ENCODE measurements at regions not wholly inside any gene's neighbourhood (a gene's known extent, or its start where the extent isn't known, plus 50 kb on each side); places are given as distances from the start of the nearest gene placed in this dataset.

DNA sequence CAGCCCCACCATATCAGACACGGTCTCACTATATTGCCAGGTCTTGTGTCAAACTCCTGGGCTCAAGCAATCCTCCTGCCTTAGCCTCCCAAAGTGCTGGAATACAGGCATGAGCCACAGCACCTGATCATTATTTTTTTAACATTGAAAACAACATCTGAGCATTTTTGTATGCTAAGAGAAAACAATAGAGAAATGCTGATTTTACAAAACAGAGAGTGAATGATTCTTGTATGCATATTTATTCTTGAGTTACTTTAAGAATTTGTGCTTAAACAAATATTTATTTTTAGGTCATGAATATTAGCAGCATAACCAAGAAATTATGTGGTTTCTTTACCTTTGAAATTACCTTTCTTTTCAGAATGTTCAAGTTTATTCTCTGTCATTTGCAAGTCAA lies 81.8 kb upstream of the KITLG start:
- no peak for DNase-seq (ENCODE audit: low read depth in 2 of 3, low spot score in 2 of 3)

DNA sequence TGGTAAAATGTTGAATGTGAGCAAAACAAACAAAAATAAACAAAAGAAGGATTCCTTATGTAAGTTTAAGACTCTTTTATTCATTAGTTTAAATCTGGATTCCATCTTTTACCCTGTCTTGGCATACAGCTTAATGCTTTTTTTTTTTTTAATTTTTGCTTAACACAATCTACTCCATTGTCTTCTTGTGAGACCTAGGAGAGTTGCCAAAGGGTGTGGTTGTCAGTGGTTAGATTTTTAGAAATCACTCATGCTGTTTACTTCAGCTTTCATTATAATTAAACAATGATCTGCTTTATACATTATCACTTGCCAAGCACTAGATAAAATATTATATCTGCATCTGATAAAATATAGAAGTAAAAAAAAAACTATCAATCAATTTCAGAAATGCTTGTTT lies 77.7 kb upstream of the KITLG start:
- DNase-seq (ENCODE audit: low read depth in 2 of 3, low spot score in 2 of 3), result no peak

DNA sequence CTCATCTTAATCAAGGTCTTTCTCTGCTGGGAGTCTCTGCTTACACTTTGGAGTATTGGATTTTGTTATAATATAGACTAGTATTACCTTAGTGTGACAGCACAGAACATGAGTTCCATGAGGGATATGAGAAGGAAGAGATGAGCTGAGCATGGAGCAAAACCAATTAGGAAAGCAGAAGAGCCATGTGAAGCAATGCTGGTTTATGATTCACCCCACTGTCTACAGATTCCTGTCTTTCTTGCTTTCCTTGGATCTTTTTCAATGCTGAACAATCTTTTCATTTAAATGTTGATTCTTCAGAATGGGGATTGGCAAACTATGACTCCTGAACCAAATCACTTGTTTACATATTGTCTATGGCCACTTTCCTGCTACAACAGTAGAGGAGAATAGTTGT lies 70.4 kb upstream of the KITLG start:
- DNase-seq (ENCODE audit: low read depth in 2 of 3, low spot score in 2 of 3), result no peak

DNA sequence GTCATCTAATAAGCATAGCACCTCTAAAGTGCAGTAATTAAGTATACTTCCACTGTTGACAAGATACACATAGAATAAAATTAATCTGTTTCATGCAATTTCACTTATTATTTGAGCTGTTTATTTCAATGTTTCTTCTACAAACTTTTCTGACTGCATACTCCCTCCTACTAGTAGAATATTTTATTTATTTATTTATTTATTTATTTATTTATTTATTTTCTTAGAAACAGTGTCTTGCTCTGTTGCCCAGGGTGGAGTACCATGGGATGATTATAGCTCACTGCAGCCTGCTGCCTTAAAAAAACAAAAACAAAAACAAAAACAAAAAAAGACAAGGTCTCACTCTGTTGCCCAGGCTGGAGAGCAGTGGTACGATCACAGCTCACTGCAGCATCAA lies 68.4 kb upstream of the KITLG start:
- no peak for DNase-seq (ENCODE audit: low read depth in 2 of 3, low spot score in 2 of 3)

DNA sequence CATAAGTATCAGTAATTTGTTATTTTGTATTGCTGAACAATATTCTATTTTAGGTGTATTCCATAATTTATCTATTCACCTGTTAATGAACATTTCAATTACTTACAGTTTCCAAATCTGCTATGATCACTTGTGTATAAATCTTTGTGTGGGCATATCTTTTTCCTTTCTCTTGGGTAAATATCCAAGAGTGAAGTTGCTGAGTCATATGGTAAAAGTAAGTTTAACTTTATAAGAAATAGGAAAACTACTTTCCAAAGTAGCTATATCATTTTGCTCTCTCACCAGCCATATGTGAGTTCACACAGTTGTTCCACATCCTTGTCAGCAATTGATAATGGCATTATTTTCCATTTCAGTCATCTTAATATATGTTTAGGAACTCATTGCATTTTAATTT lies 66.6 kb upstream of the KITLG start:
- DNase-seq (ENCODE audit: low read depth in 2 of 3, low spot score in 2 of 3), result no peak

DNA sequence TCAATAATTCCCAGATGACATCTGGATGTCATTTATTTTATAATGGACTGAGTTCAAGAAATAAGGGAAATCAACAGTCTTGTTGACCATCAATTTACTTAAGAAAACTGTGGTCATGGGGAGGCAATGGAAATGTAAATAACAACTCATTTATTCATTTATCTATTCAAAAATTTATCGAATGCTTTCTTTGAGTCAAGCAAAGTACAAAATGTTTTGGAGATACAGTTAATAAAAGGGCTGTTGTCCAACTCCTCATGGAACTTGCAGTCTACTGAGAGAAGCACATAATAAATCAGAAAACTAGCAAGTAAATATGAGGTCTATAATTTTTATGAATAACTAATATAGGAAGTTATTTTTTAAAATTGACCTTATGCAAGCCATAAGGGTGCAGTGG lies 65.5 kb upstream of the KITLG start:
- DNase-seq (ENCODE audit: low read depth in 2 of 3, low spot score in 2 of 3), result no peak

DNA sequence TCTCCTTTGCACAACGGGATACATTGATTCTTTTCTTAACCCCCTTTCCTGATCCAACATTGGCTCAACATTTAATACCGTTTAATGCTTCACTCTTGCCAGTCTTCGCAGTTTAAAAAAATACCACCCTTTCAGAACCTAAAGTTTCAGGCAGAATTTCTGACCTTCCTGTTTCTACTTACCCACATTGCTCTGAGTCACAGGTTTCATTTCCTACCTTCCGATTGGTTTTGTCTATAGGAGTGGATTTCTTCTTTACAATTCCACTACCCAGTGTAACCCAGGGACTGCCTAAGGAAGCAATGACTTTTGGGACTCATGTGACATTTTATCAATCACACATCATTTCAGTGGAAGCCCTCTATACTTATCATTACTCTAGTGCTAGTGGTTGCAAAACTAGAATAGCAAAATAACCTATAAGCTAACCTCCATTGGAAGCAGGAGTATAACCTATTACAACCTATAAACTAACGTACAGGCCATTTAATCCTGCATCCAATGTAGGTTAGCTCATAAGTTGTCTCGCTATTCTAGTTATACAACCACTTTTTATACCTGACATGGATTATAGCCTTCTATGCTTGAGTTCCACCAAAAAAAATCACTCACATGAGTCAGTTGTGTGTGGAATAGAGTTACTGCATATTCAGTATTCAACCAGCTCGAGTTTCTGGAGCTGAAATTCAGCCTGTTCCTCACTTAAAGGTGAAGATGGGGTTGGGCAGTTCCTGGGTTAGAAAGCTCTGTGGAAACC lies 64.9 kb upstream of the KITLG start:
- DNase-seq (ENCODE audit: low read depth in 2 of 3, low spot score in 2 of 3), result no peak

DNA sequence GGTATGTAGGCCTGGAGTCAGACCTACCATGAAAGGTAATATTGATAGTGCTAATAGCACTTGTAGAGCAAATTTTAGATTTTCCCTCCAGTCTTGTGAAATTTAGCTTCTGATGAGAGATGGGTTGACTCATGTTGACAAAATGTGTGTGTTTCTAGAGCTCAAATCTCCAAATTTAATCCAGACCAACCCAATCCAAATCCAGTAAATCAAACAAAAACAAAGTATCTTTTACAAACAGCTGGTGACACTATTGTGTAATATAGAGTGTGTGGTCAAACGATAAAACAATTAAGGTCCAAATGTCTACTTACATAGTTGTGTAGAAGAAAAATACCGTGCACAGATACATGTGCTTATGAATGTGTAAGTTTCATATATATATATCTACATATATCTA lies 63.4 kb upstream of the KITLG start:
- DNase-seq (ENCODE audit: low read depth in 2 of 3, low spot score in 2 of 3), result no peak

DNA sequence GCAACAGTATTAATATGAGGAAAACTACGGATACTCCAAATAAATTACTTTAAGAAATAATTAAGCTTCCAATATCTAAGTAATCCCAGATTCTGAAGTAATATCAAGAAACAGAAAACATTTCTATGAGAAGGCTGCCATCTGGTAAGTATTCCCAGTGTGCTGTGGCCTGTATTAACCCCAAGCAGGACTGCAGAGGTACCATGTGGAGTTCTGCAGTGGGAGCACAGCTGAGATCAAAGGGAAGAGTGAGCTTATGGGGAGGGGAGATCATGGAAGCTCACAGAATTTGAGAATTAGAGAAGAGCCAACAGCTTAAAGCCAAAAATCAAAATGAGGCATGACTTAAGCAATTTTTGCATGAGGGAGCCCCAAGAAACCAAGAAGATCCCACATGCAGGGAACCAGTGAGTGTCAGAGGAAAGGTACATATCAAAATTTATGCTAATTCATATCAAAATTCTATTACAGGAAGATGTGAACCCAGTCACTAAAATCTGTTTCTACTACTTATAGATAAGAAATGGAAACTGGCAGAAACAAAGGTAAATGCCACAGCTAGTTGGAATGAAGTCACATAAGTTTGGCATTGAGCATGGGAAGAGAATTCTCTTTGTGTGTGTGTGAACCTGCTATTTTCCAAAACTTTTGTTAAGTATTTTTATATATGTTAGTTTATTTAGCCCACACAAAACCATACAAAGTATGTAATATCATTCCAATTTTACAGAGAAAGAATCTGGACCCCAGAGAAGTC lies 62.6 kb upstream of the KITLG start:
- DNase-seq (ENCODE audit: low read depth in 2 of 3, low spot score in 2 of 3), result no peak

DNA sequence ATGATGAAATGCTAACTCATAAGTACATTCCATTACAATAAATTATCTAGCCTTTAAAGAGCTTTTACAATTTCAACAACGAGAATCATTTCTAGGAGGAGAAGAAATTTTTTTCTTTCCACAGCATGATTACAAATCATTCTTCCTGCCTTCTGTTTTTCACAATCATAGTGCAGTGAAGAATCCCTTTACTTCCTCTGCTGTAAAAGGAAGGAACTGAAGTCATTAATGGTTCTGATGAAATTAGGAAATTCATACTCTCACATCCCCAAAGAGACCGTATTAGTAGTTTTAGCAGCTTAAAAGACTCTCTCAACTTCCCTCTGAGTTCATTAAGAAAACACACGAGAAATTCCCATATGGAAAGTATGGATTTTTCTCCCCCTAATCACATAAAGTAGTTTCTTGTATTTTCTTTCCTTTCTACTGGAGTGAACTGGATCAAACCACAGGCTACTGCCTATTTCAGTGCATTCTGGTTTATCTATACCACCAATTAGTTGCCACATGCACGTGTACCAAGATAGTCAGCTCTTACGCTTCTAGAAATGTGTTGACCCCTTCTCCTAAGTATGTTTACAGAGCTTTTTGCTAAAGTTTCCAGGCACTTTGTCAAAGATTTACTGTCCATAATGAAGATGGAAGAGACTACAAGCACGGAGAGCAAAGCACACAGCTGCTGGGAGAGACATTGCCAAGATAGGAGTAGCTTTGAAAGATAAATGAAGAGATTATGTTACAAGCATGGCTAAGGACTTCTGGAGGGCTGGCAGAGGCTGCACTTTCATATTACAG lies 58.9 kb upstream of the KITLG start:
- no peak for DNase-seq (ENCODE audit: low read depth in 2 of 3, low spot score in 2 of 3)

DNA sequence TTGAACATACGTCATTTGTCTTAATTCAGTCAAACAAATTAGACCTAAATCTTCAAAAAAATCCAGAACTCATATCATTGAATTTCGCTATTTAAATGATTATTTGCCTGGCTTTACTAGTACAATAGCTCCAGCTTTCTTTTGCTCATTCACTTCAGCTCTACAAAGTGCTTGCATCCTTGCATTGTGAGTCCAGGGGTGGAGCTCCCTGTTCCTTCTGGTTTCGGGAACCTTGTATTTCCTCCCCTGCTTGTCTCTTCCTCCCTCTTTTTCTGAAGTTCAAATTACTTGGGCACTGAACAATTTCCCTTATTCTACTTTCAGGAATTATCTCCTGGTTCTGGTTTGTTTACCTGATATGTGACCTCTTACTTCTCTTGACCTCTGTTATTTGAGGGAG lies 58.1 kb upstream of the KITLG start:
- DNase-seq (ENCODE audit: low read depth in 2 of 3, low spot score in 2 of 3), result no peak

DNA sequence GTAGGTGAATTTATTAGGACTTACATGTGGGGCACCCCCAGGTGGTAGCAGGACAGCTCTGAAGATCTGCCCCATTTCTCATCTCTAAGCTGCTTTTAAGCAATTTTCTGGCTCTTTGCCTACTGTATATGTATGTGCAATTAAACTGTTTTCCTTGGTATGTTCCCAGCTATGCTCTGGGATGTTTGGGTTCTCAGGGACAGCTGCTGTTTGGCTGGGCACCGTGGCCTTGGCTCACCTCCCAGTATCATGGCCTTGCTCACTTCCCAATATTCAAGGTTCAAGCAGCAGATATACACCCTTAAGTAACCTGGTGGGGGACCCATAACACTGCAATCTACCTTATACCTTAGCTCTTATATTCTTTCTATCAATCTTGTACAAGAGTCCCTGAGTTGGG lies 53.7 kb upstream of the KITLG start:
- DNase-seq (ENCODE audit: low read depth in 2 of 3, low spot score in 2 of 3), result no peak

DNA sequence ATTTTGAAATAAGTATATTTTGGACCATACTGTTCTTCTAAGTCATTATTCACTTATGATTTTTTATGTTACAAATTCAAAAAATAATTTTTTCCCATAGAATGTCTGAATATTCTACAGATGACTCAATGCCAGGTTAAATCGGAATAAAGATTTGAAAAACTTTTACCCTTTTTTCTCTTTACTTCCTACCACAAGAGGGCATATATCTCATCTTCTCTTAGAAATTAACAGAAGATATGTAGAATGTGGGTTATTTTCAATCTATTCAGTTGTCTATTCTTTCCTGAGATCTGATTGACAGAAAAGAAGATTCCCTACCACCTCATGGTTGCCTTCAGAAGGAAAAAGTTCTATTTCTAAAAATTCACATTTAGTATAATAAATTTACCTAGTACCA lies 53.0 kb upstream of the KITLG start:
- DNase-seq (ENCODE audit: low read depth in 2 of 3, low spot score in 2 of 3), result no peak

DNA sequence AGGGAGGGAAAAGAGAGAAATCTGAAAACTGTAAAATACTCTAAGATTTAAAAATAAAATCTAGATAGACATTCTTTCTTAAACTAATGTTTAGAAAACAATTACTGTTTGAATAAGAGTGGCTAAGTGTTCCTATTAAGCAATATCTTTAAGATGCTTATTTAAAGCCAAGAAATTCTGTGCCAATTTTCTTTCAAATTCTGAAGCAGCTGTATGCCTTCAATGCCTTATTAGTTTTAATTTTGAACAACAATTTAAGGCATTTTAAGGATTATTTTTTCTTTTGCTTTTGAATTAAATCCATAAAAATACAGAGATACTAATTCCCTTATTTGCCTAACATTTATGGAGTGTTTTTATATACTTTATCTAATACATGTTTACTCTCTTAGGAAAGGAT lies 50.3 kb upstream of the KITLG start:
- no peak for DNase-seq (ENCODE audit: low read depth in 2 of 3, low spot score in 2 of 3)
